Ovary (tissue), 3 donors: ENCODE measurements at regions not wholly inside any gene's neighbourhood (a gene's known extent, or its start where the extent isn't known, plus 50 kb on each side); places are given as distances from the start of the nearest gene placed in this dataset.

Experiments used
- POLR2A ChIP-seq: fragments of 450-650 bp; IDR thresholded peaks from one replicate; pipeline ENCODE4 v1.6.1; 2017; ENCODE audit warnings: antibody characterized with exemption, mild to moderate bottlenecking, moderate library complexity
- TF ChIP-seq, protein P1 (sequence below), 3 donors: fragments of 450-650 bp in 2 of 3; fragments of 200-600 bp in 1 of 3; IDR thresholded peaks; one replicate each; pipeline versions ENCODE4 v1.5.1 to v1.8.0; 2016 to 2022; ENCODE audit warnings: antibody characterized with exemption in 3 of 3, mild to moderate bottlenecking in 1 of 3
- donor health status: DM: no; HTN: no; CAD: no.

- TF ChIP-seq, protein P1, sequence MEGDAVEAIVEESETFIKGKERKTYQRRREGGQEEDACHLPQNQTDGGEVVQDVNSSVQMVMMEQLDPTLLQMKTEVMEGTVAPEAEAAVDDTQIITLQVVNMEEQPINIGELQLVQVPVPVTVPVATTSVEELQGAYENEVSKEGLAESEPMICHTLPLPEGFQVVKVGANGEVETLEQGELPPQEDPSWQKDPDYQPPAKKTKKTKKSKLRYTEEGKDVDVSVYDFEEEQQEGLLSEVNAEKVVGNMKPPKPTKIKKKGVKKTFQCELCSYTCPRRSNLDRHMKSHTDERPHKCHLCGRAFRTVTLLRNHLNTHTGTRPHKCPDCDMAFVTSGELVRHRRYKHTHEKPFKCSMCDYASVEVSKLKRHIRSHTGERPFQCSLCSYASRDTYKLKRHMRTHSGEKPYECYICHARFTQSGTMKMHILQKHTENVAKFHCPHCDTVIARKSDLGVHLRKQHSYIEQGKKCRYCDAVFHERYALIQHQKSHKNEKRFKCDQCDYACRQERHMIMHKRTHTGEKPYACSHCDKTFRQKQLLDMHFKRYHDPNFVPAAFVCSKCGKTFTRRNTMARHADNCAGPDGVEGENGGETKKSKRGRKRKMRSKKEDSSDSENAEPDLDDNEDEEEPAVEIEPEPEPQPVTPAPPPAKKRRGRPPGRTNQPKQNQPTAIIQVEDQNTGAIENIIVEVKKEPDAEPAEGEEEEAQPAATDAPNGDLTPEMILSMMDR (IDR thresholded peaks at IDR 0.05), result no peak
- no peak for TF ChIP-seq POLR2A
These were observed 166.4 kb downstream of the FGF9 start for GRCh38 chr13:21837288-21837687.
